ENCODE measurements at regions not wholly inside any gene's neighbourhood (a gene's known extent, or its start where the extent isn't known, plus 50 kb on each side); places are given as distances from the start of the nearest gene placed in this dataset.

DNA sequence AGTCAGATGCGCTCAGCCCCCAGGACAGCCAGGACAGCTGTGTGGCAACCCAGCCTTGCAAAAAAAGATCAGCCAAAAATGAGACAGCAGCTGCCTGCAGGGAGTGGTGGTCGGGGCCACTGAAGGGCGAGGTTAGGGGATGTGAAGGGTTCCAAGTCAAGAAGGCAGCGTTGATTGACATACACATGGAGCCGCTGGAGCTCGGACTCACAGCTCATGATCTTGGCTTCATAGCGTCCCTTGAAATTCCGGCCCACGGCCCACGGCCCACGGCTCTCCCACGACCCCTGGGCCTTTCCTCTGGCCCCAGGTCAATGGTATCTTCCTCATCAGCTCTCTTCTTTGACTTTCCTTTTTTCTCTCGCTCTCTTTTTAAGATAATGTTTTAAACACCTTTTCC is 390.0 kb upstream of the IRX4 start:
- TF ChIP-seq, protein P1, sequence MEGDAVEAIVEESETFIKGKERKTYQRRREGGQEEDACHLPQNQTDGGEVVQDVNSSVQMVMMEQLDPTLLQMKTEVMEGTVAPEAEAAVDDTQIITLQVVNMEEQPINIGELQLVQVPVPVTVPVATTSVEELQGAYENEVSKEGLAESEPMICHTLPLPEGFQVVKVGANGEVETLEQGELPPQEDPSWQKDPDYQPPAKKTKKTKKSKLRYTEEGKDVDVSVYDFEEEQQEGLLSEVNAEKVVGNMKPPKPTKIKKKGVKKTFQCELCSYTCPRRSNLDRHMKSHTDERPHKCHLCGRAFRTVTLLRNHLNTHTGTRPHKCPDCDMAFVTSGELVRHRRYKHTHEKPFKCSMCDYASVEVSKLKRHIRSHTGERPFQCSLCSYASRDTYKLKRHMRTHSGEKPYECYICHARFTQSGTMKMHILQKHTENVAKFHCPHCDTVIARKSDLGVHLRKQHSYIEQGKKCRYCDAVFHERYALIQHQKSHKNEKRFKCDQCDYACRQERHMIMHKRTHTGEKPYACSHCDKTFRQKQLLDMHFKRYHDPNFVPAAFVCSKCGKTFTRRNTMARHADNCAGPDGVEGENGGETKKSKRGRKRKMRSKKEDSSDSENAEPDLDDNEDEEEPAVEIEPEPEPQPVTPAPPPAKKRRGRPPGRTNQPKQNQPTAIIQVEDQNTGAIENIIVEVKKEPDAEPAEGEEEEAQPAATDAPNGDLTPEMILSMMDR (IDR thresholded peaks at IDR 0.05) = no peak
- TF ChIP-seq POLR2A (IDR thresholded peaks at IDR 0.05) (no peak), POLR2AphosphoS5 (IDR thresholded peaks at IDR 0.05) (no peak)
